HL-60 (cell line): ENCODE measurements at regions not wholly inside any gene's neighbourhood (a gene's known extent, or its start where the extent isn't known, plus 50 kb on each side); places are given as distances from the start of the nearest gene placed in this dataset.

Experiments used
- DNase-seq, 2 experiments: peaks; one replicate each; pipeline ENCODE4 v3.0.0-alpha.2; 2010 to 2020; ENCODE audit warnings: low read depth in 1 of 2, low spot score in 1 of 2
- H3K27ac ChIP-seq: fragments of 250-450 bp; sonication (Bioruptor Pico); replicated peaks from 2 replicates; pipeline ENCODE4 v1.5.1; 2020; ENCODE audit warnings: mild to moderate bottlenecking, moderate library complexity
- H3K27me3 ChIP-seq: fragments of 250-450 bp; sonication (Bioruptor Pico); 2 replicates; pipeline ENCODE4 v1.5.1; 2021; ENCODE audit warnings: mild to moderate bottlenecking, moderate library complexity; ENCODE audit not compliant: insufficient read depth, poor library complexity, severe bottlenecking
- H3K4me3 ChIP-seq: replicated peaks from 2 replicates; pipeline ENCODE4 v1.5.1; 2011; ENCODE audit warnings: mild to moderate bottlenecking, control low read depth, low read length; ENCODE audit not compliant: insufficient read depth
- GABPA ChIP-seq: IDR thresholded peaks from 2 replicates; pipeline ENCODE4 v1.6.1; 2012; ENCODE audit warnings: low read depth
- POLR2AphosphoS5 ChIP-seq: IDR thresholded peaks from 2 replicates; pipeline ENCODE4 v1.6.1; 2012; ENCODE audit warnings: low read depth
- REST ChIP-seq: IDR thresholded peaks from 2 replicates; pipeline ENCODE4 v1.6.1; 2012; ENCODE audit warnings: low read depth; ENCODE audit not compliant: insufficient replicate concordance
- SPI1 ChIP-seq: IDR thresholded peaks from 2 replicates; pipeline ENCODE4 v1.6.1; 2012; ENCODE audit warnings: low read depth, mild to moderate bottlenecking, borderline replicate concordance
- TF ChIP-seq, protein P1 (sequence below): IDR thresholded peaks from one replicate; pipeline ENCODE4 v1.5.1; 2011; ENCODE audit warnings: low read length, control low read depth, inconsistent platforms; ENCODE audit not compliant: insufficient read depth

DNA sequence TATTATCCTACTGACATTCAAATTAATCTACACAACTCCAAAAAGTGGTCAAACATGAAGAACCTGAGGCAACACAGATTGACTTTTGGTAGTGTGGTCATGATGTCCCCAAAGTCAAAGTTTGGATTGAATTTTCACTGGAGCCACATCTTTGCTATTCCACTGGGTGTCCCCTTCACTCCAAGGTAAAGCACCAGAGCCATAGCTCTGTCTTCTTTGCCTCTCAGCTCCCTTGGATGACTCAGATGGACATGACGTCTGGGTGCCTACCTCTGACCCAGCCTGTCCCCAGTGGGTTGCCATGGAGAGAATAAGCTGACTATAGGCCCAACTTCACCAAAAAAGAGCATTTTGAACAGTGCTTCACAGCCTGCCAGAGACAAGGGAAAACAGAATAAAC, 57.4 kb upstream of the ARHGAP42 start:
- no peak for DNase-seq
- Histone ChIP-seq H3K4me3 (no peak overlapping the region), H3K27me3 (no peaks in the 10 kb centered on the region), H3K27ac (no peak overlapping the region)
- no peak for TF ChIP-seq POLR2AphosphoS5
- TF ChIP-seq, protein P1, sequence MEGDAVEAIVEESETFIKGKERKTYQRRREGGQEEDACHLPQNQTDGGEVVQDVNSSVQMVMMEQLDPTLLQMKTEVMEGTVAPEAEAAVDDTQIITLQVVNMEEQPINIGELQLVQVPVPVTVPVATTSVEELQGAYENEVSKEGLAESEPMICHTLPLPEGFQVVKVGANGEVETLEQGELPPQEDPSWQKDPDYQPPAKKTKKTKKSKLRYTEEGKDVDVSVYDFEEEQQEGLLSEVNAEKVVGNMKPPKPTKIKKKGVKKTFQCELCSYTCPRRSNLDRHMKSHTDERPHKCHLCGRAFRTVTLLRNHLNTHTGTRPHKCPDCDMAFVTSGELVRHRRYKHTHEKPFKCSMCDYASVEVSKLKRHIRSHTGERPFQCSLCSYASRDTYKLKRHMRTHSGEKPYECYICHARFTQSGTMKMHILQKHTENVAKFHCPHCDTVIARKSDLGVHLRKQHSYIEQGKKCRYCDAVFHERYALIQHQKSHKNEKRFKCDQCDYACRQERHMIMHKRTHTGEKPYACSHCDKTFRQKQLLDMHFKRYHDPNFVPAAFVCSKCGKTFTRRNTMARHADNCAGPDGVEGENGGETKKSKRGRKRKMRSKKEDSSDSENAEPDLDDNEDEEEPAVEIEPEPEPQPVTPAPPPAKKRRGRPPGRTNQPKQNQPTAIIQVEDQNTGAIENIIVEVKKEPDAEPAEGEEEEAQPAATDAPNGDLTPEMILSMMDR, result no peak
- TF ChIP-seq REST, result no peak
- TF ChIP-seq SPI1, result no peak
- no peak for TF ChIP-seq GABPA

DNA sequence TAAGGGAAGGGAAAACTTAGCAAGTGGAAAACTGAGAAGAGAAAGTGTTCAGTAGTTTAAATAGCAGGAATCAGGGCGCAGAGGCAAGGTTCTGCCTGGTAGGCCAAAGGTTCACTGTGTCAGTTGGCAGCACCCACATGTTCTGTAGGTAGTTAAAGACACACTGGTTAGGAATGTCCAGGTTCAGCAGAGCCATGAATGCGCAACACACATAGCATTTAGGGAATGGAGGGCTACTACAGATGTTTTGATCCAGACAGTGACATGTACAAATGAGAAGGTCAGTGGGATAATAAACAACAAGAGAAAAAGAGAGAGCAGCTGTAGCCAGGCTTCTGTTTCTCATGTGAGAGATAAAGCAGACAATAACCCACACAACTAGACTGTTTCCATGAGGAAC, 56.2 kb upstream of the ARHGAP42 start:
- no peak overlapping the region for H3K27ac ChIP-seq
- TF ChIP-seq GABPA (no peak), SPI1 (no peak), REST (no peak), POLR2AphosphoS5 (no peak)
- TF ChIP-seq, protein P1, result no peak
- H3K27me3 ChIP-seq, result no peaks in the 10 kb centered on the region
- no peak for DNase-seq
- H3K4me3 ChIP-seq, result no peak overlapping the region

DNA sequence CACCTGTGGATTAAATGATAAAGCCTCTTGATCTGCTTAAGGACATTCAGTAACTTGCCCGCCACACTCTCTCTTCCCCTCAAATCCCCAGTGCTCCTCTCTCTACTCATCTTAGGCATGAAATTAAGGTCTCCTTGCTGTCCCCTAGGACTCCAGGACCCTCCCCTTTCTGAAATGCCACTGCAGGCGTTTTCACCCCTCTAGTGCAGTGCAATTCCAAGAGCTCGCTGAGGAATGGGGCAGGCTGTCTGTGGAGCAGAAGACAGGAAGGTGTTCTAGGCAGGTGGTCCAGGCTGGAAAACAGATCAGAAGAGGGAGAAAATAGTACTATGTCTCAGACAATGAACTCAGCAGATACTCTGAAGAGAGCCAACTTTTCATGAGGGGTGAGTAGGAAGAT, 55.8 kb upstream of the ARHGAP42 start:
- Histone ChIP-seq H3K27me3 (no peaks in the 10 kb centered on the region), H3K4me3 (no peak overlapping the region), H3K27ac (no peak overlapping the region)
- no peak for DNase-seq
- TF ChIP-seq SPI1 (no peak), GABPA (no peak), POLR2AphosphoS5 (no peak), REST (no peak)
- TF ChIP-seq, protein P1, result no peak
